Coronary artery (tissue), 2 donors: ENCODE measurements at regions not wholly inside any gene's neighbourhood (a gene's known extent, or its start where the extent isn't known, plus 50 kb on each side); places are given as distances from the start of the nearest gene placed in this dataset.

Experiments
- DNase-seq: peaks from one replicate; pipeline ENCODE4 v3.0.0-alpha.2; 2017; ENCODE audit warnings: low spot score
- H3K27ac ChIP-seq, 2 donors: fragments of 200-600 bp; sonication (generic); one replicate each; pipeline ENCODE4 v1.5.1; 2016 to 2019
- H3K4me3 ChIP-seq: fragments of 200-600 bp; sonication (generic); 2 replicates; pipeline ENCODE4 v1.5.1; 2016; ENCODE audit warnings: mild to moderate bottlenecking, moderate library complexity
- CTCF ChIP-seq: fragments of 200-600 bp; sonication (generic); IDR thresholded peaks from one replicate; pipeline ENCODE4 v1.5.1; 2019; ENCODE audit warnings: antibody characterized with exemption

- peak overlapping the region in 1 of 2 donors; percentile 2 for H3K27ac ChIP-seq
- TF ChIP-seq CTCF: peak; percentile 95
- H3K4me3 ChIP-seq: peak overlapping the region; percentile 69
- DNase-seq: peak; percentile 83
Measured at GRCh38 chr2:16608661-16609643, 56.7 kb downstream of the CYRIA start.

GRCh38 chr2:16607301-16607700, 58.3 kb downstream of the CYRIA start:
- DNase-seq: no peak
- H3K4me3 ChIP-seq: no peak overlapping the region
- no peak for TF ChIP-seq CTCF
- H3K27ac ChIP-seq: no peak overlapping the region

- H3K4me3 ChIP-seq: no peak overlapping the region
- TF ChIP-seq CTCF: no peak
- no peak overlapping the region for H3K27ac ChIP-seq
- no peak for DNase-seq
Measured at GRCh38 chr2:16604236-16604635, 61.4 kb downstream of the CYRIA start.

- no peak for DNase-seq
- H3K27ac ChIP-seq: no peak overlapping the region
- TF ChIP-seq CTCF: no peak
- no peak overlapping the region for H3K4me3 ChIP-seq
Measured at GRCh38 chr2:16591370-16591933, 74.2 kb downstream of the CYRIA start.

GRCh38 chr2:16589465-16589864, 76.2 kb downstream of the CYRIA start:
- TF ChIP-seq CTCF: no peak
- H3K4me3 ChIP-seq: no peak overlapping the region
- H3K27ac ChIP-seq: no peak overlapping the region
- DNase-seq: no peak

GRCh38 chr2:16588565-16588964, 77.1 kb downstream of the CYRIA start:
- Histone ChIP-seq H3K27ac (no peak overlapping the region), H3K4me3 (no peak overlapping the region)
- no peak for TF ChIP-seq CTCF
- no peak for DNase-seq

GRCh38 chr2:16587601-16588000, 78.0 kb downstream of the CYRIA start:
- no peak for DNase-seq
- Histone ChIP-seq H3K4me3 (no peak overlapping the region), H3K27ac (no peak overlapping the region)
- TF ChIP-seq CTCF: no peak
